Suprapubic skin (tissue), 4 donors: ENCODE measurements at regions not wholly inside any gene's neighbourhood (a gene's known extent, or its start where the extent isn't known, plus 50 kb on each side); places are given as distances from the start of the nearest gene placed in this dataset.

ENCODE experiments used
- DNase-seq, 2 donors: peaks; one replicate each; pipeline ENCODE4 v3.0.0-alpha.2; 2019; ENCODE audit warnings: low spot score in 2 of 2
- H3K27ac ChIP-seq: fragments of 200-600 bp; sonication (generic); one replicate; pipeline ENCODE4 v1.5.1; 2019
- H3K27me3 ChIP-seq: fragments of 200-600 bp; sonication (generic); one replicate; pipeline ENCODE4 v1.5.1; 2019
- H3K36me3 ChIP-seq: fragments of 200-600 bp; sonication (generic); one replicate; pipeline ENCODE4 v1.5.1; 2019
- H3K4me1 ChIP-seq: fragments of 200-600 bp; sonication (generic); one replicate; pipeline ENCODE4 v1.5.1; 2019
- H3K4me3 ChIP-seq: fragments of 200-600 bp; sonication (generic); one replicate; pipeline ENCODE4 v1.5.1; 2019; ENCODE audit warnings: mild to moderate bottlenecking
- H3K9me3 ChIP-seq: fragments of 200-600 bp; sonication (generic); one replicate; pipeline ENCODE4 v1.5.1; 2019
- EP300 ChIP-seq: sonication (generic); formaldehyde crosslinking; IDR thresholded peaks from one replicate; pipeline ENCODE4 v1.6.1; 2017; ENCODE audit warnings: antibody characterized with exemption
- POLR2A ChIP-seq, 2 donors: fragments of 450-650 bp; IDR thresholded peaks; one replicate each; pipeline ENCODE4 v1.6.1; 2017; ENCODE audit warnings: antibody characterized with exemption in 2 of 2, mild to moderate bottlenecking in 2 of 2, moderate library complexity in 2 of 2
- POLR2AphosphoS5 ChIP-seq, 3 donors: sonication (generic); formaldehyde crosslinking; IDR thresholded peaks; one replicate each; pipeline ENCODE4 v1.6.1; 2017; ENCODE audit warnings: antibody characterized with exemption in 3 of 3
- WGBS: methylation state at CpG from one replicate; pipeline ENCODE4 v1.1.5; 2018; 5-methylcytosine and 5-hydroxymethylcytosine counted together
- TF ChIP-seq, protein P1 (sequence below), 2 donors: fragments of 200-600 bp in 1 of 2; fragments of 450-650 bp in 1 of 2; sonication (generic) in 1 of 2; IDR thresholded peaks; one replicate each; pipeline ENCODE4 v1.5.1; 2016 to 2019; ENCODE audit warnings: antibody characterized with exemption in 2 of 2, mild to moderate bottlenecking in 1 of 2, moderate library complexity in 1 of 2

DNA sequence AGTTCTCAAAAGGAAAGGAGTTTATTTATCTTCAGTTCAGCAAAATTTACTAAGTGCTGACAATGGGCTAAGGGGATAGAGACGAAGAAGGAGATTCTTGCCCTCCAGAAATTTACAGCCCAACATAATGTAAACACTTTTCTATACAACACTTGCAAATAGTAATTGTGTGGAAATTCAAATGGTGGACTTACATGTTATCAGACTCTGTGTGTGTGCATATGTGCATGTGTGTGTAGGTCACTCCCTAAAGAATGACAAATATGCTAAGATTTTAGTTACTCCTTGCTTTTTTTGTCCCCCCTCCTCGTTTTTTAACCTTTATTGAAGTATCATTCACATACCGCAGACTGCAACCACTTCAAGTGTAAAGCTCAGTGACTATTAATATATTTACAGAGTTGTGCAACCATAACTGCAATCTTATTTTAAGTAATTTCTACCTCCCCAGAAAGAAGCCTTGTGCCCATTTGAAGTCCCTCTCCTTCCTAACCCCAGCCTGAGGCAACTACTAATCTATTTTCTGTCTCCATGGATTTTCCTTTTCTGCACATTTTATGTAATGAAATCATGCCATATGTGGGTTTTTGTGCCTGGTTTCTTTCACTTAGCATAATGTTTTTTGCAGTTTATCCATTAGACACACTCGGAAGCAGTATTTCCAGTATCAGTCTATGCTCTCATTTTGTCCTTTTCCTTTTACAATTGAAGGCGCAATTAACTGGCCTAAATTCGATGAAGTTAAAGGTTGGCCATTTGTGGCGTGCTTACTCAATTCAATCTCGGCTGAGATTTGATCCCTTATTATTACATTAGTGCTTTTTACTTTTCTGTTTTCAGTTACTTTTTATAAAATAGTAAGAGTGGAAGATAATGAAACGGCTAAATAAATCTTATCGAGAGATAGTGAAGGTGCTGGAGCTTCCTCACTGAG lies 318.4 kb downstream of the HAPSTR1 start:
- Histone ChIP-seq H3K4me1 (no peaks in the 10 kb centered on the region), H3K27ac (no peak overlapping the region), H3K9me3 (no peaks in the 10 kb centered on the region), H3K27me3 (no peaks in the 10 kb centered on the region), H3K36me3 (no peaks in the 10 kb centered on the region), H3K4me3 (no peak overlapping the region)
- DNase-seq, result no peak
- WGBS, result 68% methylated on average over 10 of the region's 10 CpGs
- TF ChIP-seq EP300, result no peak
- TF ChIP-seq POLR2AphosphoS5 (IDR thresholded peaks at IDR 0.05), result no peak
- no peak for TF ChIP-seq POLR2A (IDR thresholded peaks at IDR 0.05)
- TF ChIP-seq, protein P1, sequence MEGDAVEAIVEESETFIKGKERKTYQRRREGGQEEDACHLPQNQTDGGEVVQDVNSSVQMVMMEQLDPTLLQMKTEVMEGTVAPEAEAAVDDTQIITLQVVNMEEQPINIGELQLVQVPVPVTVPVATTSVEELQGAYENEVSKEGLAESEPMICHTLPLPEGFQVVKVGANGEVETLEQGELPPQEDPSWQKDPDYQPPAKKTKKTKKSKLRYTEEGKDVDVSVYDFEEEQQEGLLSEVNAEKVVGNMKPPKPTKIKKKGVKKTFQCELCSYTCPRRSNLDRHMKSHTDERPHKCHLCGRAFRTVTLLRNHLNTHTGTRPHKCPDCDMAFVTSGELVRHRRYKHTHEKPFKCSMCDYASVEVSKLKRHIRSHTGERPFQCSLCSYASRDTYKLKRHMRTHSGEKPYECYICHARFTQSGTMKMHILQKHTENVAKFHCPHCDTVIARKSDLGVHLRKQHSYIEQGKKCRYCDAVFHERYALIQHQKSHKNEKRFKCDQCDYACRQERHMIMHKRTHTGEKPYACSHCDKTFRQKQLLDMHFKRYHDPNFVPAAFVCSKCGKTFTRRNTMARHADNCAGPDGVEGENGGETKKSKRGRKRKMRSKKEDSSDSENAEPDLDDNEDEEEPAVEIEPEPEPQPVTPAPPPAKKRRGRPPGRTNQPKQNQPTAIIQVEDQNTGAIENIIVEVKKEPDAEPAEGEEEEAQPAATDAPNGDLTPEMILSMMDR (IDR thresholded peaks at IDR 0.05), result no peak

DNA sequence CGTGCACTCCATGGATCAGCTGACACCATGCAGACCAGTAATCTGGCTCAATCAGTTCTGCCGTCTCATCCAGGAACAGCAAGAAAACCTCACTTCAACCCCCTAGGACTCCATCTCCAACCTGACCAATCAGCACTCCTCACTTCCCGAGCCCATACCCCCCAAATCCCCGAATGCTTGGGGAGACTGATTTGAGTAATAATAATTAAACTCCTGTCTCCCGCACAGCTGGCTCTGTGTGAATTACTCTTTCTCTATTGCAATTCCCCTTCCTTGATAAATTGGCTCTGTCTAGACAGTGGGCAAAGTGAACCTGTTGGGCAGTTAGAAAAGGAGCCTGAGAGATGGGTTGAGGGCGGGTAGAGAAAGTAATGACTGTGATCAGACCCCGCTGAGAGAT lies 320.0 kb downstream of the HAPSTR1 start:
- H3K4me1 ChIP-seq, result no peaks in the 10 kb centered on the region
- no peaks in the 10 kb centered on the region for H3K36me3 ChIP-seq
- H3K9me3 ChIP-seq, result no peaks in the 10 kb centered on the region
- H3K27me3 ChIP-seq, result no peaks in the 10 kb centered on the region
- no peak overlapping the region for H3K4me3 ChIP-seq
- no peak for DNase-seq
- no peak overlapping the region for H3K27ac ChIP-seq
- TF ChIP-seq POLR2A (IDR thresholded peaks at IDR 0.05) (no peak), POLR2AphosphoS5 (IDR thresholded peaks at IDR 0.05) (no peak), EP300 (no peak)
- TF ChIP-seq, protein P1 (IDR thresholded peaks at IDR 0.05), result no peak
- 68% methylated on average over 7 of the region's 7 CpGs for WGBS

DNA sequence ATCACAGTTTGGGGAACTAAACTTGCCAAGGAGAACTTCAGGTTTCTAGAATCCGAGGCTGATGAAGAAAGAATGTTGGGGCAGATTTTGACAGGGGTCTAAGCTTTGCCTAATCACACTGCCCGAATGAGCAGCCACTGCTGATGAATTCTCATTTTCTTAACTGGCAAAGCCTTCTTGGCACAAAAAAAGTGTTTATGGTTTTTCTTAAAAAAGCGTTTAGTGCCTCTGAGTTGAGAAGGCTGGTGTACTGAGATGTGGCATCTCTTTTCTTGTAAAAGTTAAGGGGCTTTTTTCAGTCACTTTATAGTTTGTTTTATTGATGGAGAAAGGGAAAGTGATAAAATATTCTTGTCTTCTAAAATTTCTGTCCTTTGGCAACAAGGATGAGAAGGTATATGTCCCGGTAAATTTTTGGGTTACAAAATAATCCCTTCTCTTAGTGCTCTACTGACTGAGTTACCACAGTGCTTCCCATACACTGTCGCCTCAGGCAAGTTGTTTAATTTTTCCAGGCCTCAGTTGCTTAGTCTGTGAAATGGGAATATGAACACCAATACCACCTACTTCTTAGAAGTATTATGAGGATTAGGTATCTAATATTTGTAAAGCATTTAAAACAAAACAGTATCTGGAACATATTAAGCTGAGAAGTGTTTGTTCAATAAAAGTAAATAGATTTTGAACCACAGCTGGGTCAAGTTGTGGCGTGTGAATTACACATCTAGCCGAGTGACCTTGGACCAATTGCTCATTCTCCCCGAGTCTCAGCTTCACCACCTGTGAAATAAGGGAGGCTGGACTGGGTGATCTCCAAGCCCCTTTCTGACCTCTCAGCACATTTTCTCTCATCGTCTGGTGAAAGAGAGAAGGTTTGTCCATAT lies 320.8 kb downstream of the HAPSTR1 start:
- no peak for DNase-seq
- WGBS, result 77% methylated on average over 9 of the region's 9 CpGs
- Histone ChIP-seq H3K4me1 (no peaks in the 10 kb centered on the region), H3K36me3 (no peaks in the 10 kb centered on the region), H3K27ac (no peak overlapping the region), H3K4me3 (no peak overlapping the region), H3K27me3 (no peaks in the 10 kb centered on the region), H3K9me3 (peaks cover 6% of the 10 kb centered on the region)
- TF ChIP-seq EP300, result no peak

DNA sequence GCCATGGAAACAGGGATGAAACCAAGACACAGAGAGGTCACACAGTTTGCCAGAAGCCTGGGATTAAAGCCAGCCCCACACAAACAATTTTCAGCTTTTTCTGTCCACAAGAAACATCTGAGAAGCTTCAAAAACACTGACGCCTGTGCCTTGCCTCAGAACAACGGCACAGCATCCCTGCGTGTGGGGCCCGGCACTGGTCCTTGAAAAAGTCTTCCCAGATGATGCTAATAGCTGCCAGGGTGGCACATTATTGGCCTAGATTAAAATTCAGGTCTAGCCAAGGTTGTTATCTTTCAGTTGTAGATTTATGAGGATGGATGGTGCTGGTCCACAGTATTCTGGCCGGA lies 321.4 kb downstream of the HAPSTR1 start:
- Histone ChIP-seq H3K27me3 (no peaks in the 10 kb centered on the region), H3K9me3 (peaks cover 6% of the 10 kb centered on the region), H3K27ac (no peak overlapping the region), H3K4me1 (no peaks in the 10 kb centered on the region), H3K4me3 (no peak overlapping the region), H3K36me3 (no peaks in the 10 kb centered on the region)
- 64% methylated on average over 5 of the region's 5 CpGs for whole genome bisulfite sequencing
- no peak for DNase-seq
- TF ChIP-seq EP300, result no peak
- TF ChIP-seq, protein P1 (IDR thresholded peaks at IDR 0.05), result no peak
- TF ChIP-seq POLR2A (IDR thresholded peaks at IDR 0.05), result no peak
- TF ChIP-seq POLR2AphosphoS5 (IDR thresholded peaks at IDR 0.05), result no peak

DNA sequence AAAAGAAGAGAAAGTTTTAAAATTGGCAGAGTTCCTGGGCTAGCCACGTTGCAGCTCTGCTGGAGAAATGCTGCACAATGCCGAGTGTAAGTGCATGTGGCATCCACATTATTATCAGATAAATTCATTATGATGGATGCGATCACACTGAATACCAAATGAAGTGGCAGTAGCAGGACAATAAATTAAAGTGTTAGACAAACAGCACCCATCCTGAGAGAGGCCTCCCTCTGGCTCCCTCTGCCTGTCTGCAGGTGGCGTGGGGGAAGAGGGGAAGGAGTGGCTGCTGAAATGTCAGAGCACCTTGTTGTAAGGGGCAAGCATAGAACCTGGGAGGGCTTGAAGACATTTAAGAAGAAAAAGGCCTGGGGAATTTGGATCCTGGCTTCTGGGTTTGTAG lies 324.1 kb downstream of the HAPSTR1 start:
- Histone ChIP-seq H3K4me1 (no peaks in the 10 kb centered on the region), H3K9me3 (peaks cover 12% of the 10 kb centered on the region), H3K27ac (no peak overlapping the region), H3K36me3 (no peaks in the 10 kb centered on the region), H3K4me3 (no peak overlapping the region), H3K27me3 (no peaks in the 10 kb centered on the region)
- DNase-seq, result no peak
- TF ChIP-seq EP300 (no peak), POLR2AphosphoS5 (IDR thresholded peaks at IDR 0.05) (no peak), POLR2A (IDR thresholded peaks at IDR 0.05) (no peak)
- TF ChIP-seq, protein P1 (IDR thresholded peaks at IDR 0.05), result no peak
- WGBS, result 48% methylated on average over 4 of the region's 4 CpGs
